Mucosa of rectum (tissue), 2 donors: ENCODE measurements at regions not wholly inside any gene's neighbourhood (a gene's known extent, or its start where the extent isn't known, plus 50 kb on each side); places are given as distances from the start of the nearest gene placed in this dataset.
A peak's percentile ranks its signal among the peaks of the same experiment; 100 is the strongest.

Experiments
- H3K27ac ChIP-seq, 2 donors: one replicate each; pipeline ENCODE4 v1.7.0; 2013; ENCODE audit warnings: inconsistent platforms in 2 of 2, low read depth in 2 of 2, low read length in 2 of 2
- H3K27me3 ChIP-seq, 2 donors: one replicate each; pipeline ENCODE4 v1.7.0; 2013; ENCODE audit warnings: low read length in 2 of 2; ENCODE audit not compliant: control insufficient read depth in 2 of 2, insufficient read depth in 2 of 2
- H3K36me3 ChIP-seq, 2 donors: one replicate each; pipeline ENCODE4 v1.7.0; 2013; ENCODE audit warnings: low read length in 2 of 2; ENCODE audit not compliant: control insufficient read depth in 2 of 2, insufficient read depth in 2 of 2
- H3K4me1 ChIP-seq, 2 donors: one replicate each; pipeline ENCODE4 v1.7.0; 2013; ENCODE audit warnings: low read length in 2 of 2, mild to moderate bottlenecking in 1 of 2; ENCODE audit not compliant: control insufficient read depth in 2 of 2, insufficient read depth in 2 of 2
- H3K4me3 ChIP-seq, 2 donors: one replicate each; pipeline ENCODE4 v1.7.0; 2013; ENCODE audit warnings: low read length in 2 of 2
- H3K9ac ChIP-seq, 2 donors: one replicate each; pipeline ENCODE4 v1.7.0; 2013; ENCODE audit warnings: low read length in 2 of 2, low read depth in 1 of 2, mild to moderate bottlenecking in 1 of 2
- H3K9me3 ChIP-seq, 2 donors: one replicate each; pipeline ENCODE4 v1.7.0; 2013; ENCODE audit warnings: low read length in 2 of 2; ENCODE audit not compliant: control insufficient read depth in 2 of 2
- donor health status: healthy.
- donor health status: Normal muscosa, but diverticular disease.

- Histone ChIP-seq H3K4me1 (peaks cover 34 to 45% of the 10 kb centered on the region in 2 donors), H3K9me3 (no peaks in the 10 kb centered on the region), H3K27ac (peak overlapping the region; percentile 59 to 80), H3K9ac (peak overlapping the region in 1 of 2 donors; percentile 40), H3K4me3 (peak overlapping the region in 1 of 2 donors; percentile 41), H3K27me3 (no peaks in the 10 kb centered on the region), H3K36me3 (no peaks in the 10 kb centered on the region)
Observed at GRCh38 chr9:91162784-91163443, 198.8 kb downstream of the AUH start.

GRCh38 chr9:91163444-91163772 lies 198.3 kb downstream of the AUH start:
- H3K36me3 ChIP-seq, result no peaks in the 10 kb centered on the region
- H3K4me1 ChIP-seq, result peaks cover 34 to 45% of the 10 kb centered on the region in 2 donors
- no peaks in the 10 kb centered on the region for H3K27me3 ChIP-seq
- H3K27ac ChIP-seq, result peak overlapping the region; percentile 65 to 80
- no peaks in the 10 kb centered on the region for H3K9me3 ChIP-seq
- peak overlapping the region; percentile 32 to 36 for H3K9ac ChIP-seq
- peak overlapping the region in 1 of 2 donors; percentile 13 for H3K4me3 ChIP-seq

GRCh38 chr9:91163773-91164471 lies 197.8 kb downstream of the AUH start:
- Histone ChIP-seq H3K4me1 (peaks cover 34 to 45% of the 10 kb centered on the region in 2 donors), H3K36me3 (no peaks in the 10 kb centered on the region), H3K27ac (peak overlapping the region; percentile 65 to 80), H3K4me3 (peak overlapping the region in 1 of 2 donors; percentile 13), H3K9ac (peak overlapping the region; percentile 32 to 36), H3K27me3 (no peaks in the 10 kb centered on the region), H3K9me3 (no peaks in the 10 kb centered on the region)
